H1 (cell line): ENCODE measurements at regions not wholly inside any gene's neighbourhood (a gene's known extent, or its start where the extent isn't known, plus 50 kb on each side); places are given as distances from the start of the nearest gene placed in this dataset.

Source experiments
- ATF2 ChIP-seq: IDR thresholded peaks from 2 replicates; pipeline ENCODE4 v1.6.1; 2012; ENCODE audit warnings: low read length, inconsistent platforms
- CREB1 ChIP-seq: IDR thresholded peaks from 2 replicates; pipeline ENCODE4 v1.6.1; 2012; ENCODE audit warnings: inconsistent platforms
- HDAC2 ChIP-seq, 2 experiments: fragments of 300-600 bp in 1 of 2; sonication (generic) in 1 of 2; IDR thresholded peaks; 2 replicates each; pipeline ENCODE4 v1.6.1; 2011 to 2012; ENCODE audit warnings: low read depth in 2 of 2, low read length in 2 of 2, mild to moderate bottlenecking in 2 of 2, moderate library complexity in 2 of 2, borderline replicate concordance in 1 of 2, inconsistent platforms in 1 of 2
- TF ChIP-seq, protein P1 (sequence below): IDR thresholded peaks from 2 replicates; pipeline ENCODE4 v1.6.1; 2011; ENCODE audit warnings: low read depth, mild to moderate bottlenecking, low read length; ENCODE audit not compliant: insufficient read depth

DNA sequence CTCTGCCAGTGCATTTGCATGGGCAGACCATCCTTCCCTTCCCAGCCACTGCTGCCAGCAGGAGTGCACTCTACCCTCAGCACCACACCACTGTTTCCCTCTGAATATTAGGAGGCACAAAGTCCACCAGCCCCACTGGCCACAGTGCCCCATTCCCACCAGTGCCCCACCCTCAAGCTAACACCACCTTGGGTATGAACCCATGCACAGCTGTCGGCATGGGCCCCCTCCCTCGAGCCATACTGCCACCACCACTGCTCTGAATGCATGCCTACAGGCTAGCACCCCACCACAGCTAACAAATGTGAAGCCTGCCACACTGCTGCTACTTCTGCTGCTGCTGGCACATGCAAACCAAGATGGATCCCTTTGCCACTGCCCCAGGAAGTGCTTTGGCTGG, 810.4 kb downstream of the TRAM1L1 start (continued):
- no peak for TF ChIP-seq ATF2
- TF ChIP-seq, protein P1, sequence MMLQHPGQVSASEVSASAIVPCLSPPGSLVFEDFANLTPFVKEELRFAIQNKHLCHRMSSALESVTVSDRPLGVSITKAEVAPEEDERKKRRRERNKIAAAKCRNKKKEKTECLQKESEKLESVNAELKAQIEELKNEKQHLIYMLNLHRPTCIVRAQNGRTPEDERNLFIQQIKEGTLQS = no peak
- no peak for TF ChIP-seq HDAC2 (IDR thresholded peaks at IDR 0.05; ENCODE audit: borderline replicate concordance in 1 of 2, low read depth in 2 of 2, low read length in 2 of 2)
- no peak for TF ChIP-seq CREB1
- TF ChIP-seq, all 59 proteins: peak for 0
